A549 (cell line): ENCODE measurements at regions not wholly inside any gene's neighbourhood (a gene's known extent, or its start where the extent isn't known, plus 50 kb on each side); places are given as distances from the start of the nearest gene placed in this dataset.

Experiments
- ATAC-seq, 2 experiments: fragments of 200-7000 bp in 1 of 2; fragments of >200 bp in 1 of 2; cut with Nextera tagmentation in 1 of 2; cut with Tn5 transposase in 1 of 2; 3 replicates each; pipeline versions ENCODE4 v1.8.0 to v1.9.1; 2018 to 2020; ENCODE audit warnings: mild to moderate bottlenecking in 1 of 2, moderate library complexity in 1 of 2
- CTCF ChIA-PET: fragments of 300-600 bp; sonication (Branson Sonifier 250); formaldehyde crosslinking; extraction: SDS; loops from one replicate; lab custom pipeline; 2021; ENCODE audit warnings: antibody characterized with exemption, inconsistent platforms; lab: Yijun Ruan, JAX
- POLR2A ChIA-PET: fragments of 350-600 bp; formaldehyde crosslinking; extraction: SDS; loops from one replicate; lab custom pipeline; 2021; ENCODE audit warnings: antibody characterized with exemption, inconsistent platforms; lab: Yijun Ruan, JAX
- DNase-seq, 2 experiments: peaks; one replicate each; pipeline versions ENCODE4 v3.0.0 to v3.0.0-alpha.2; 2011 to 2016; ENCODE audit warnings: low read depth in 1 of 2, low spot score in 1 of 2
- FAIRE-seq: peaks from 2 replicates; lab custom pipeline; 2011; peaks lifted over from hg19 to GRCh38; lab: Jason Lieb, UNC
- H3K27ac ChIP-seq, 2 experiments: fragments of >200 bp; sonication (Bioruptor Twin); formaldehyde crosslinking; 3 replicates each; pipeline ENCODE4 v1.5.1; 2016 to 2017
- H3K4me1 ChIP-seq: fragments of >200 bp; sonication (Bioruptor Twin); formaldehyde crosslinking; 3 replicates; pipeline ENCODE4 v1.6.1; 2016
- H3K4me2 ChIP-seq: fragments of >200 bp; sonication (Bioruptor Twin); formaldehyde crosslinking; 3 replicates; pipeline ENCODE4 v1.6.1; 2016
- H3K4me3 ChIP-seq: fragments of >200 bp; sonication (Bioruptor Twin); formaldehyde crosslinking; 3 replicates; pipeline ENCODE4 v1.5.1; 2016
- H3K9me3 ChIP-seq: fragments of >200 bp; sonication (Bioruptor Twin); formaldehyde crosslinking; 3 replicates; pipeline ENCODE4 v1.6.1; 2016
- CBX2 ChIP-seq: fragments of 200-600 bp; sonication (generic); IDR thresholded peaks from 2 replicates; pipeline ENCODE4 v1.6.1; 2016; ENCODE audit warnings: low read depth, mild to moderate bottlenecking, borderline replicate concordance
- CHD2 ChIP-seq: fragments of 150-350 bp; IDR thresholded peaks from 2 replicates; pipeline ENCODE4 v1.6.1; 2014; ENCODE audit warnings: low read length; ENCODE audit not compliant: partially characterized antibody
- ESRRA ChIP-seq: fragments of 150-350 bp; IDR thresholded peaks from 2 replicates; pipeline ENCODE4 v1.6.1; 2014; ENCODE audit warnings: mild to moderate bottlenecking, low read length, borderline replicate concordance
- GATA3 ChIP-seq: IDR thresholded peaks from 2 replicates; pipeline ENCODE4 v1.6.1; 2012; ENCODE audit warnings: borderline replicate concordance
- HEYL ChIP-seq: fragments of 250-450 bp; sonication (Bioruptor Pico); IDR thresholded peaks from 2 replicates; pipeline ENCODE4 v1.8.0; 2021; ENCODE audit warnings: mild to moderate bottlenecking, moderate library complexity
- HMGXB4 ChIP-seq: fragments of 250-450 bp; sonication (Bioruptor Pico); IDR thresholded peaks from 2 replicates; pipeline ENCODE4 v1.5.0; 2021; ENCODE audit warnings: mild to moderate bottlenecking, moderate library complexity, borderline replicate concordance
- HOXA7 ChIP-seq: fragments of 250-450 bp; sonication (Bioruptor Pico); IDR thresholded peaks from 2 replicates; pipeline ENCODE4 v1.5.0; 2020; ENCODE audit warnings: mild to moderate bottlenecking, moderate library complexity
- JUN ChIP-seq, 2 experiments: fragments of >200 bp; sonication (Bioruptor Twin); formaldehyde crosslinking; IDR thresholded peaks; 2 replicates in 1 of 2; 3 replicates in 1 of 2; pipeline ENCODE4 v1.6.1; 2016 to 2017
- JUNB ChIP-seq: fragments of >200 bp; sonication (Bioruptor Twin); formaldehyde crosslinking; IDR thresholded peaks from 2 replicates; pipeline ENCODE4 v1.6.1; 2016
- KDM1A ChIP-seq: fragments of 200-600 bp; sonication (generic); IDR thresholded peaks from 2 replicates; pipeline ENCODE4 v1.6.1; 2016; ENCODE audit warnings: low read depth, mild to moderate bottlenecking
- MAFK ChIP-seq: fragments of 450-650 bp; IDR thresholded peaks from 2 replicates; pipeline ENCODE4 v1.6.1; 2014; ENCODE audit not compliant: partially characterized antibody
- MAZ ChIP-seq: fragments of 150-350 bp; IDR thresholded peaks from 2 replicates; pipeline ENCODE4 v1.6.1; 2014; ENCODE audit warnings: antibody characterized with exemption, low read depth, low read length, borderline replicate concordance
- MYC ChIP-seq: IDR thresholded peaks from 2 replicates; pipeline ENCODE4 v1.6.1; 2012; ENCODE audit warnings: mild to moderate bottlenecking, inconsistent platforms, low read length, improper control_type of control experiment, borderline replicate concordance
- NFE2L2 ChIP-seq: fragments of 150-350 bp; conservative IDR thresholded peaks from 2 replicates; pipeline ENCODE4 v1.6.1; 2014; ENCODE audit warnings: low read length
- NR3C1 ChIP-seq: fragments of >200 bp; sonication (Bioruptor Twin); formaldehyde crosslinking; IDR thresholded peaks from 3 replicates; pipeline ENCODE4 v1.6.1; 2017
- PHF8 ChIP-seq: fragments of 200-600 bp; sonication (generic); IDR thresholded peaks from 2 replicates; pipeline ENCODE4 v1.6.1; 2016; ENCODE audit warnings: low read depth, mild to moderate bottlenecking, antibody characterized with exemption, moderate library complexity, borderline replicate concordance
- POLR2AphosphoS2 ChIP-seq: conservative IDR thresholded peaks from 2 replicates; pipeline ENCODE4 v1.6.1; 2012; ENCODE audit warnings: low read length, improper control_type of control experiment, inconsistent platforms
- RFX5 ChIP-seq: fragments of 450-650 bp; IDR thresholded peaks from 2 replicates; pipeline ENCODE4 v1.7.1; 2014; ENCODE audit warnings: antibody characterized with exemption, mild to moderate bottlenecking, moderate library complexity
- SMC3 ChIP-seq: fragments of >200 bp; sonication (Bioruptor Twin); formaldehyde crosslinking; IDR thresholded peaks from 3 replicates; pipeline ENCODE4 v1.6.1; 2018; ENCODE audit warnings: inconsistent platforms
- TP53 ChIP-seq: fragments of 250-450 bp; sonication (Bioruptor Pico); IDR thresholded peaks from 2 replicates; pipeline ENCODE4 v1.5.0; 2021; ENCODE audit warnings: mild to moderate bottlenecking, moderate library complexity
- ZNF302 ChIP-seq: fragments of 250-450 bp; sonication (Bioruptor Pico); IDR thresholded peaks from 2 replicates; pipeline ENCODE4 v1.9.0; 2021; ENCODE audit warnings: inconsistent platforms, mild to moderate bottlenecking, moderate library complexity
- WGBS: methylation state at CpG from one replicate; pipeline ENCODE4 v1.1.6; 2017; ENCODE audit errors: missing lambda C conversion rate; 5-methylcytosine and 5-hydroxymethylcytosine counted together
- TF ChIP-seq, protein P1 (sequence below): fragments of >200 bp; sonication (Bioruptor Twin); formaldehyde crosslinking; IDR thresholded peaks from 2 replicates; pipeline ENCODE4 v1.6.1; 2016
- TF ChIP-seq, protein P2 (sequence below): fragments of 150-350 bp; IDR thresholded peaks from 2 replicates; pipeline ENCODE4 v1.6.1; 2014; ENCODE audit warnings: low read depth, mild to moderate bottlenecking, low read length
- TF ChIP-seq, protein P3 (sequence below): IDR thresholded peaks from 2 replicates; pipeline ENCODE4 v1.6.1; 2012; ENCODE audit warnings: low read depth, borderline replicate concordance

DNA sequence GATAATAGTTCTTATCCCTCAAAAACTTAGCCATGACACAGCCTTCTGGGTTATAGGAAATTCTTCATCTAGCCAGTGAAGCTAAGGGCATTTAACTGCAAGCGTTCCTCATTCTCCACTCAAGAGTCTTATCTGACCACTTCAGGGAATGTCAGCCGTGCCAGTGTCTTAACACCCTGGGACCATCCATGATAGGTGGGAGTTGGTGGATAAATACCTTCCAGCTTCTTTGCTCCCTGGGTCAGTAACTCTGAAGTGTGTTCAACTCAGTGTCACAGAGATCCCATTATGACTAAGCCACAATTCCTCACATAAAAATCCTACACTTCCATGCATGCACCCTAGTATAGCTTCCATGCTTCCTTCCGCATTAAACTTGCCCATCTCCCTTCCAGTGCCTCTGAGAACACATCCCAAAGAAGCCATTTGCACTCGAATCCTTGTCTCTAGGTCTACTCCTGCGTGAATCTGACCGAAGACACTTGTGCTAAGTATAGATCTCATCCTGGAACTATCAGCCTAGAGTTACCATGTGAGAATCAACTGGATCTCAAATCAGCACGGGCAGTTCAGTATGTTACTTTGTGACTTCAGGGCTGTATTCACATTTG lies 264.3 kb upstream of the MAF start:
- no peak for FAIRE-seq
- Histone ChIP-seq H3K9me3 (no peaks in the 10 kb centered on the region), H3K4me1 (no peaks in the 10 kb centered on the region), H3K4me2 (no peak overlapping the region), H3K27ac (no peak overlapping the region), H3K4me3 (no peak overlapping the region)
- CTCF ChIA-PET: no interaction called here
- ATAC-seq: no peak
- POLR2A ChIA-PET: no interaction called here
- DNase-seq: no peak
- 57% methylated on average over 7 of the region's 7 CpGs for WGBS
- no peak for TF ChIP-seq MAFK
- TF ChIP-seq POLR2AphosphoS2: no peak
- no peak for TF ChIP-seq HEYL (CRISPR knock-in tag)

DNA sequence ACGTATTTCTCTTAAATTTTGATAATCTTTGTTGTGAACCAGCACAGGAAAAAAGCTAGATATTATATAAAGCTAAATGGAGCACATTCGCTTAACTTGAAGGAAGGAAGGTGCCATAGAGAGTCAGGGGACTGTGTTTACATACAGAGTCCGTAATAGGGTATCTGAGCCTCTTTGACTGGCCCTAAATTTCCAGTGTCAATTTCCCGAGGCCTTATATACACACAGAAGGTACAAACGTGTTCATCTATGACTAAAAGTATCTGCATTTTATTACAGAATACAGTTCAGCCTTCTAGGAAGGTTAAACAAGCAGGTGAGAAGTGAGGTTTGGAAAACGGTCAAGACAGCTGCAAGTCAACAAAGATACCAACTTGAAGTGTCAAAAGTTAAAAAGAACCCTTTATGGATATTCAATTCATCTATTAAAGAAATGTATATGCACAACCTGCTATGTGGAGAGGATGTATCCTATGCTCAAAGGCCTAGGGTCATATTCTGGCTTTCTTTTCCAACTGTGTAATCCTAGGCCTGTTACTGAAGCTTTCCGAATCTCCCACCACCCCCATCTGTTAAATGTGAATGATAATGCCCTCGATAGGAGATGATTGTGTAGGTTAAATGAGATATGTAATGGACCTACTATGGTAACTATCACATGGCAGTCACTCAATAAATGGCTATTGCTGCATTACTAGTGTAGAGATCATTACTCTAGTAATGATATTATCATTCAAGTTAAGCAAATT lies 263.7 kb upstream of the MAF start:
- Histone ChIP-seq H3K9me3 (no peaks in the 10 kb centered on the region), H3K4me2 (no peak overlapping the region)
- ATAC-seq: no peak
- TF ChIP-seq, protein P1, sequence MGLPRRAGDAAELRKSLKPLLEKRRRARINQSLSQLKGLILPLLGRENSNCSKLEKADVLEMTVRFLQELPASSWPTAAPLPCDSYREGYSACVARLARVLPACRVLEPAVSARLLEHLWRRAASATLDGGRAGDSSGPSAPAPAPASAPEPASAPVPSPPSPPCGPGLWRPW: no peak
- TF ChIP-seq ZNF302 (CRISPR knock-in tag) (no peak), CBX2 (no peak), JUNB (no peak), NR3C1 (no peak), HOXA7 (CRISPR knock-in tag) (no peak), TP53 (CRISPR knock-in tag) (no peak), CHD2 (no peak), MAZ (no peak)
- TF ChIP-seq, protein P2, sequence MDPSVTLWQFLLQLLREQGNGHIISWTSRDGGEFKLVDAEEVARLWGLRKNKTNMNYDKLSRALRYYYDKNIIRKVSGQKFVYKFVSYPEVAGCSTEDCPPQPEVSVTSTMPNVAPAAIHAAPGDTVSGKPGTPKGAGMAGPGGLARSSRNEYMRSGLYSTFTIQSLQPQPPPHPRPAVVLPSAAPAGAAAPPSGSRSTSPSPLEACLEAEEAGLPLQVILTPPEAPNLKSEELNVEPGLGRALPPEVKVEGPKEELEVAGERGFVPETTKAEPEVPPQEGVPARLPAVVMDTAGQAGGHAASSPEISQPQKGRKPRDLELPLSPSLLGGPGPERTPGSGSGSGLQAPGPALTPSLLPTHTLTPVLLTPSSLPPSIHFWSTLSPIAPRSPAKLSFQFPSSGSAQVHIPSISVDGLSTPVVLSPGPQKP: no peak
- TF ChIP-seq, all 56 proteins: peak for 0
- ChIA-PET POLR2A (no interaction called here), CTCF (interaction anchor here (1.0 kb wide), 1 partner anchor 166 kb away, joined by 4 read pairs; no protein-coding TSS in a partner anchor)
- H3K27ac ChIP-seq: no peak overlapping the region
- H3K4me1 ChIP-seq: no peaks in the 10 kb centered on the region
- DNase-seq (no peak), FAIRE-seq (no peak)
- 37% methylated on average over 8 of the region's 8 CpGs for WGBS
- no peak overlapping the region for H3K4me3 ChIP-seq

DNA sequence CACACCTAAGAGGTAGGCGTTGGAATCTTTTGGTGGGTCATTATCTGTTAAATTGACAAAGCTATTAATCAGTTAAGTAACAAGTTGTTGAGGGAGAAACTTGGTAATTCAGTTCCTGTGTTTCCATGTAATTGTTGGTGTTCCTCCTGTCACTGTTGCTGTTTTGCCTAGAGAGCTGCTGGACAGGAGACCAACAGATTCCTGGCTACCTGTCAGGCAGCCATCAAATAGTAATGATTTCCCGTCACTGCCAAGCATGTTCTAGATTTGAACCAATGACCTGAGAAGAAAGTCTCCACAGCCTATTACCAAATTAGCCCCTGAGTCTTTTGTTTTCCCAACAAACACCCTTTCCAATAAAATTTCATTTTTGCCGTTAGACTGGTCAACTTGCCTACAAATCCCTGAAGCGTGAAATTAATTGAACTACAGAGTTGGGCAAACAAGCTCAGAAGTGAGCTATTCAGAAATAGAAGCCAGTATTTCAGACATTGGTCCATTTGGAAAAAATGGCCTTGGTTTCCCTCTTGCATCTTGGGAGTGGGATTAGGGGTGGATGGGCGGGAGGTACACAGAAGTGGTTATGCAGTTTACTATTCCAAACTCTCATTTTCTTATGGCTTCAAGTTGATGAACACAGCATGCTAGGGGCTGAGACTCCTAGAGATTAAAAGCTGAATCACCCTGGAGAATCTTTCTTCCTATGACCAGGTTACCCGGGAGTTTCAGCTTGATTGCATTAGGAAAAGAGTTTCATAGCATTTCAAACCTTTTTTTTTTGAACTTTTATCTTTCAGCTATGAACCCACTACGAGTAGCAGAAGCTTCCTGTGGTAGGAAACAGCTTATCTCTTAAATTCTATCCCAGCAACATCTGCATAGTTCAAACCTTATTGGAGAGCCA lies 262.8 kb upstream of the MAF start:
- no peak for DNase-seq
- no peak for TF ChIP-seq JUNB
- no peak for TF ChIP-seq JUN (IDR thresholded peaks at IDR 0.05)
- no peak for TF ChIP-seq SMC3
- no peak for TF ChIP-seq PHF8
- TF ChIP-seq, protein P3, sequence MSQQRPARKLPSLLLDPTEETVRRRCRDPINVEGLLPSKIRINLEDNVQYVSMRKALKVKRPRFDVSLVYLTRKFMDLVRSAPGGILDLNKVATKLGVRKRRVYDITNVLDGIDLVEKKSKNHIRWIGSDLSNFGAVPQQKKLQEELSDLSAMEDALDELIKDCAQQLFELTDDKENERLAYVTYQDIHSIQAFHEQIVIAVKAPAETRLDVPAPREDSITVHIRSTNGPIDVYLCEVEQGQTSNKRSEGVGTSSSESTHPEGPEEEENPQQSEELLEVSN: no peak
- TF ChIP-seq MYC: no peak
- no peak for TF ChIP-seq RFX5
- TF ChIP-seq ESRRA: no peak
- TF ChIP-seq GATA3: no peak
- no peak for TF ChIP-seq KDM1A
- TF ChIP-seq NFE2L2: no peak
- no peak for TF ChIP-seq MAFK
- TF ChIP-seq HMGXB4 (CRISPR knock-in tag): no peak
- no peaks in the 10 kb centered on the region for H3K9me3 ChIP-seq
- ChIA-PET CTCF (interaction anchor here (0.7 to 1.0 kb wide), 3 partner anchors 16 to 515 kb away, joined by 3 to 4 read pairs (median 4); no protein-coding TSS in a partner anchor), POLR2A (no interaction called here)
- H3K27ac ChIP-seq: no peak overlapping the region
- ATAC-seq: no peak
- H3K4me1 ChIP-seq: no peaks in the 10 kb centered on the region
- no peak overlapping the region for H3K4me3 ChIP-seq
- H3K4me2 ChIP-seq: no peak overlapping the region
- WGBS: 71% methylated on average over 7 of the region's 7 CpGs
- no peak for FAIRE-seq
